ENCODE measurements at regions not wholly inside any gene's neighbourhood (a gene's known extent, or its start where the extent isn't known, plus 50 kb on each side); places are given as distances from the start of the nearest gene placed in this dataset.
"Not testable (repeated sequence)": the region's sequence is repeated elsewhere in the genome, so short reads cannot be mapped to it uniquely, and the experiment has no call there.

DNA sequence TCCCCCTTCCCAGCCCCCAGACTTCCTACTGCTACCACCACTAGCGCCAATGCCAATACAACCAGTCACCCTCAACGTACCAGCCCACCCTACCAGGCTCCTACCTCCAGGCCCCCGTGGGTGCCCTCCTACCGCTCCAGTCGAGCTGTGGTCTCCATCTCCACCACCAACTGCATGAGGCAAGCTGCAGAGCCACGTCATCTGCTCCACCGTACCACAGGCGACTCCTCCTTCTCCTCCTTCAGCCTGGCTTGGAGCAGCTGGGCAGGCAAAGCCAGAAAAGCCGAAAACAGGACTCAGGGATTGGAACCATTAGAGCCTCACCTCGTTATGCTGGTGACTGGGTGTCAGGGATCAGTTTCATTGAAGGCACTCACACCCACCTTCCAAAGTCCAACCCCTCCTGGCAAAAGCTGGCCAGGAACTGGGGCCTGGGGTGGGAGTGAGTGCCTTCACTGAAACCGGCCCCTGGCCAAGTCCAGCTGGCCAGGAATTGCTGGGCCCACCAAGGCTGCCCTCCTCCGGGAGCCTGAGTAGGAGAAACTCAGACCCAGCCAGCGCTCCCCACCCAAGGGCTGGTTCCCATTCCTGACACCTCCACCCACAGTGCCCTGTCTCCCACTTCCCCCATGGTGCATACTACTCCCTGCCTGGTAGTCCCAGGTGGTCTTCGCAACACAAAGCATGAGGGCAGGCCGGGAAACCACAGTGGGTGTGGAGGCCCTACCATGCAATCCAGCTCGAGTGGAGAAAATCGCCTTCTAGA, 176.2 kb downstream of the USP22 start:
- H3K36me3 ChIP-seq (ENCODE audit: insufficient read depth, low read depth, low read length); H3K9me3 ChIP-seq (ENCODE audit: insufficient read depth, low read depth, low read length); H3K4me1 ChIP-seq (ENCODE audit: insufficient read depth, low read length); H3K27ac ChIP-seq (ENCODE audit: low read length); H3K9ac ChIP-seq (ENCODE audit: low read depth, low read length); H3K4me3 ChIP-seq (ENCODE audit: low read length); H3K27me3 ChIP-seq (ENCODE audit: insufficient read depth, low read length): not testable (repeated sequence)

- H3K9me3 ChIP-seq (ENCODE audit: insufficient read depth, low read depth, low read length); H3K4me3 ChIP-seq (ENCODE audit: low read length); H3K4me1 ChIP-seq (ENCODE audit: insufficient read depth, low read length); H3K27me3 ChIP-seq (ENCODE audit: insufficient read depth, low read length); H3K9ac ChIP-seq (ENCODE audit: low read depth, low read length); H3K27ac ChIP-seq (ENCODE audit: low read length); H3K36me3 ChIP-seq (ENCODE audit: insufficient read depth, low read depth, low read length): not testable (repeated sequence)
These were observed 175.3 kb downstream of the USP22 start for GRCh38 chr17:20867436-20867937.

GRCh38 chr17:20867938-20868661, 174.7 kb downstream of the USP22 start:
- peak overlapping the region; percentile 65 for H3K4me3 ChIP-seq (ENCODE audit: low read length)
- H3K36me3 ChIP-seq (ENCODE audit: insufficient read depth, low read depth, low read length); H3K27me3 ChIP-seq (ENCODE audit: insufficient read depth, low read length); H3K27ac ChIP-seq (ENCODE audit: low read length); H3K4me1 ChIP-seq (ENCODE audit: insufficient read depth, low read length); H3K9me3 ChIP-seq (ENCODE audit: insufficient read depth, low read depth, low read length): not testable (repeated sequence)
- H3K9ac ChIP-seq (ENCODE audit: low read depth, low read length): peak overlapping the region; percentile 67; the same call in 1 of the 2 replicates

- Histone ChIP-seq H3K4me3 (ENCODE audit: low read length) (peak overlapping the region; percentile 65), H3K9ac (ENCODE audit: low read depth, low read length) (peak overlapping the region; percentile 67; the same call in 1 of the 2 replicates)
- not testable (repeated sequence) for H3K4me1 ChIP-seq (ENCODE audit: insufficient read depth, low read length); H3K36me3 ChIP-seq (ENCODE audit: insufficient read depth, low read depth, low read length); H3K9me3 ChIP-seq (ENCODE audit: insufficient read depth, low read depth, low read length); H3K27me3 ChIP-seq (ENCODE audit: insufficient read depth, low read length); H3K27ac ChIP-seq (ENCODE audit: low read length)
These were observed 174.2 kb downstream of the USP22 start for GRCh38 chr17:20868662-20869007.

DNA sequence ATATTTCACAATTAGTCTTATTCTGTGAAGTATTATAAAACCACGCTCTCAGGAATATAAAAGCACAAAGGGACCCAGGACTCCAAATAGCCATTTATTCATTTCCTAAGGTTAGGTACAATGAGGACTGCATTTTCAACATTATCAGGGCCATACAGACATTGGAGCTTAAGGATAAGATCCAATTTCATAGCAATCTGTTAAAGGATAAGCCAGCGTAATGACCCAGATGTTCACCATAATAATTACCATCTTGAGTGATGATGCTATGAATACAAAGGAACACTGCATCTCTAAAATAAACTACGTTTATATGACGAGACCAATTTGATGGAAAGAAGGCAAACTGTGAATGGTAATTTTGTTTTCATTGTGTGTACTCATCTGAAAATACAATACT, 169.6 kb downstream of the USP22 start:
- H3K4me1 ChIP-seq (ENCODE audit: insufficient read depth, low read length); H3K27ac ChIP-seq (ENCODE audit: low read length); H3K36me3 ChIP-seq (ENCODE audit: insufficient read depth, low read depth, low read length); H3K4me3 ChIP-seq (ENCODE audit: low read length); H3K9ac ChIP-seq (ENCODE audit: low read depth, low read length); H3K9me3 ChIP-seq (ENCODE audit: insufficient read depth, low read depth, low read length); H3K27me3 ChIP-seq (ENCODE audit: insufficient read depth, low read length): not testable (repeated sequence)

DNA sequence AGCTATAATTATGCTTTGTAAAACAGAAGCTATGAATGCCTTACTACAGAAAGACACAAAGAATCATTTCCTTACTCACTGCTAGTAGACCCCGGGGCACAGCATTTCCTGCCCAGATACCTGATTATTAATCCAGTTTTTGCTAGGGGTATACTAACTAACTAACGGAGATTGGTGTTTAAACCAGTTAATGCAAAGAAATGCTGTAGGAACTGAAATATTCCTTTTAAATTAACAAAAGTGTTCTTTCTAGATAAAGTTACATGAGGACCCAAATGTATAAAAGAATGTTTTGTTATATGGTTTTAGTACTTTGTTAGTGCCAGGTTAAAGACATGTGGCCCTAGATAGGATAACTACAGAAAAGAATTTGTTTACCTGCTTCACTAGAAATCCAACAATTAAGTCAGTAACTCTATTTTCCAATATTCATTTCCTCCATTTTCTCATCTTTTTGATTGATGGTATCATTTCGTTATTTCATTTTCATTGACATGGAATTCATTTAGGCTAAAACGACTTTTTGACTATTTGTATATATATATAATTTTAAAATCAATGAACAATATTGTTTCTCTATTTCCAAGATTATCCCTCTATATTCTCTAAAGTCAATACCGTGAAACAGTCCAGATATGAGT, 169.0 kb downstream of the USP22 start:
- H3K4me3 ChIP-seq (ENCODE audit: low read length); H3K4me1 ChIP-seq (ENCODE audit: insufficient read depth, low read length); H3K9me3 ChIP-seq (ENCODE audit: insufficient read depth, low read depth, low read length); H3K36me3 ChIP-seq (ENCODE audit: insufficient read depth, low read depth, low read length); H3K27ac ChIP-seq (ENCODE audit: low read length); H3K27me3 ChIP-seq (ENCODE audit: insufficient read depth, low read length); H3K9ac ChIP-seq (ENCODE audit: low read depth, low read length): not testable (repeated sequence)

DNA sequence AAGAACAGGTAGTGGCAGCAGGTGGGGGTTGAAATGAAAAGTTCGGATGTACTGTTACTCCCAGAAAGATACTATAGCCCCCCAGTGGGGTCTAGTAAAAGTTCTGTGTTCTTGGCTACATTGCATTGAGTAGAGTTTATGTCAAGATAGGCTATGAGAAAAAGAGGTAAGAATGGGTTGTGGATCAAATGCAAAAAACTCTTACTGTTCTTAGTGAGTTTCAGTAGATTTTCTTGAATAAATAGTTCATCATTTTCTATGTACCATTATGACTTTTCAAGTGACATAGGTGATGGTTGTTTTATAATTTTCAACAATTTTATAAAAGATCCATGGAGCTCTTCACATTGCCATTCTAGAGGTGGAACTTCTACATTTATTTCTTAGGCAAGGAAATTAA, 165.4 kb downstream of the USP22 start:
- not testable (repeated sequence) for H3K4me1 ChIP-seq (ENCODE audit: insufficient read depth, low read length); H3K4me3 ChIP-seq (ENCODE audit: low read length); H3K27ac ChIP-seq (ENCODE audit: low read length); H3K9me3 ChIP-seq (ENCODE audit: insufficient read depth, low read depth, low read length); H3K27me3 ChIP-seq (ENCODE audit: insufficient read depth, low read length); H3K36me3 ChIP-seq (ENCODE audit: insufficient read depth, low read depth, low read length); H3K9ac ChIP-seq (ENCODE audit: low read depth, low read length)

DNA sequence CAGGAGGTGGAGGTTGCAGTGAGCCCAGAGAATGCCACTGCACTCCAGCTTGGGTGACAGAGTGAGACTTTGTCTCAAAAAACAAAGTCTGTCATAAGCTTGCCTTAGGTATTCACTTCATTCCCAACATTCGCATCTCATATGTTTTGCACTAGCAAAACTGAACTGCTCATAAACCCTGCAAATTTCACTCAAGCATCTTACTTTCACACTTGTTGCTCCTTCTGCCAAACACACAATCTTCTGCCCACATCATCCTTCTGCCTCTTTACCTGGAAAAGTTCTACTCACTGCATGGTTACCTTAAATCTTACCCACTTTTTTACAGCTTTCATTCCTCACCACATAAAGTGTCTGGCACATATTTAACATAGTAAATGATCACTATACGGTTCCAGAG, 152.5 kb downstream of the USP22 start:
- Histone ChIP-seq H3K27ac (ENCODE audit: low read length) (no peak overlapping the region), H3K4me3 (ENCODE audit: low read length) (no peak overlapping the region), H3K36me3 (ENCODE audit: insufficient read depth, low read depth, low read length) (no peaks in the 10 kb centered on the region), H3K9me3 (ENCODE audit: insufficient read depth, low read depth, low read length) (no peaks in the 10 kb centered on the region), H3K27me3 (ENCODE audit: insufficient read depth, low read length) (no peaks in the 10 kb centered on the region), H3K4me1 (ENCODE audit: insufficient read depth, low read length) (no peaks in the 10 kb centered on the region), H3K9ac (ENCODE audit: low read depth, low read length) (no peak overlapping the region)

DNA sequence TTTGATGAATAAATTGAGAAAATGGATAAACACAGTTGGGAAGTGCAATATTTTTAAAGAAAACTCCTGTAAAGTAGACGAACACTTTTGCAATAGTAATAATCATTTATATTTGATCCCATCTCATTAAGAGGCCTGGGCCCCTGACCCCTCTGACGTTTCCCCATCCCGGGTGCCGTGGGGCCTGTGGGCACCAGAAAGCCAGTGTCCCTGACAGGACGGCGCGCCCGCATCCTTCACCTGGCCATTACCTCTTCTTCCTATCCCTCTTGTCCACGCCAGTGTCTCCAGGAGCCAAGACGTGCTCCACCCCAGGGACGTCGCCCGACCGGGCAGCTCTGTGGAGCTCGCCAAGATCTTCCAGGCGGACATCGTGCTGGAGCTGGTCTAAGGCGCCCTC, 147.4 kb downstream of the USP22 start:
- H3K9ac ChIP-seq (ENCODE audit: low read depth, low read length); H3K27ac ChIP-seq (ENCODE audit: low read length); H3K36me3 ChIP-seq (ENCODE audit: insufficient read depth, low read depth, low read length); H3K9me3 ChIP-seq (ENCODE audit: insufficient read depth, low read depth, low read length); H3K27me3 ChIP-seq (ENCODE audit: insufficient read depth, low read length); H3K4me1 ChIP-seq (ENCODE audit: insufficient read depth, low read length); H3K4me3 ChIP-seq (ENCODE audit: low read length): not testable (repeated sequence)

DNA sequence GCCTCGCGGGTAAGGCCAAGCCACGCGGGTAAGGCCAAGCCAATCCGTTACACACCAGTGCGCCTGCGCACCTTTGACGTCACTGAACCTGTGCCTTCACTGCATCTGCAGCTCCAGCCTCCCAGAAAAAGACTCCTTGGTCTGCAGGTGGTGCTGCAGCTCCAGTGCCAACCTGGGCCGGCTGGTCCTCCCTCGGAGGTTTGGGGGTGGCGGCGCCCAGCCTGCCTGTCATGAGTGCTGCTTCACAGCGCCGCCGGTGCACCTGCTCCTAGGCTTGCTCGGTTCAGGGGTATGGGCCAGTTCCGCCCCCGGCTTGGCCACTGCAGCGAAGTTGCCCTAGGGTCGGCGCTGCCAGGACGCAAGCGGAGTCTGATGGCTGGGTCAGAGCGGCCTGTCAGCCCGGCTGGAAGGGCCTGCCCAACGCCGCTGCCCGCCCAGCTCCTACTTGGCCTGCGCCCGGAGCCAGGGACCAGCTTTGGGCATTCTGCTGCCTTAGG, 146.6 kb downstream of the USP22 start:
- Histone ChIP-seq H3K4me3 (ENCODE audit: low read length) (no peak overlapping the region), H3K4me1 (ENCODE audit: insufficient read depth, low read length) (peaks cover 10% of the 10 kb centered on the region), H3K27me3 (ENCODE audit: insufficient read depth, low read length) (no peaks in the 10 kb centered on the region), H3K36me3 (ENCODE audit: insufficient read depth, low read depth, low read length) (no peaks in the 10 kb centered on the region), H3K9ac (ENCODE audit: low read depth, low read length) (no peak overlapping the region), H3K9me3 (ENCODE audit: insufficient read depth, low read depth, low read length) (no peaks in the 10 kb centered on the region), H3K27ac (ENCODE audit: low read length) (no peak overlapping the region)

DNA sequence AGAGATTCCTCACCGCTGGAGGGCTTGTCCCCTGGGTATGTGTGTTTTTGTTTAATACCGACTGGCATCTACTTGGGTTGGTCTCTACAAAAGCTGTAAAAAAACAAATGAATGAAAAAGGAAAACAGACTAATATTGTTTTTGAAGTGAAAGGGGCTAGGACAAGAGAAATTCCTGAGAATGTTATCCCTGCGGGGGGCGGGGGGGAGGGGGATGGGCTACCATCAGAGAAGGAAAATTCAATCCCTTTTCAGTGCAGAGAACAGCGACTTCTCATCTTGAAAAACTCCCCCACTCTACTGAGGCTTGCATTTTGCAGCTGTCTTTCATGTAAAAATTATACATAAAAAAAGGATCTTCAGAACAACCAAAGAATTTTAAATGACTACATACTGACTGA, 144.1 kb downstream of the USP22 start:
- H3K4me1 ChIP-seq (ENCODE audit: insufficient read depth, low read length); H3K9me3 ChIP-seq (ENCODE audit: insufficient read depth, low read depth, low read length); H3K27me3 ChIP-seq (ENCODE audit: insufficient read depth, low read length); H3K36me3 ChIP-seq (ENCODE audit: insufficient read depth, low read depth, low read length); H3K27ac ChIP-seq (ENCODE audit: low read length): not testable (repeated sequence)
- Histone ChIP-seq H3K9ac (ENCODE audit: low read depth, low read length) (peak overlapping the region; percentile 32; the same call in 1 of the 2 replicates), H3K4me3 (ENCODE audit: low read length) (peak overlapping the region; percentile 35; the same call in 1 of the 2 replicates)

GRCh38 chr17:20902496-20902895, 140.3 kb downstream of the USP22 start:
- H3K9me3 ChIP-seq (ENCODE audit: insufficient read depth, low read depth, low read length); H3K4me3 ChIP-seq (ENCODE audit: low read length); H3K9ac ChIP-seq (ENCODE audit: low read depth, low read length); H3K4me1 ChIP-seq (ENCODE audit: insufficient read depth, low read length); H3K36me3 ChIP-seq (ENCODE audit: insufficient read depth, low read depth, low read length); H3K27ac ChIP-seq (ENCODE audit: low read length); H3K27me3 ChIP-seq (ENCODE audit: insufficient read depth, low read length): not testable (repeated sequence)
